Mammary epithelial cell (primary cell): ENCODE measurements at regions not wholly inside any gene's neighbourhood (a gene's known extent, or its start where the extent isn't known, plus 50 kb on each side); places are given as distances from the start of the nearest gene placed in this dataset.

Source experiments
- CTCF ChIP-seq, 2 donors: IDR thresholded peaks in 1 of 2; conservative IDR thresholded peaks in 1 of 2; 2 replicates each; pipeline ENCODE4 v1.5.1; 2011 to 2012; ENCODE audit warnings: inconsistent platforms in 2 of 2, low read length in 2 of 2, mild to moderate bottlenecking in 2 of 2, control low read depth in 1 of 2, low read depth in 1 of 2; ENCODE audit not compliant: insufficient read depth in 1 of 2; ENCODE audit errors: extremely low read depth in 1 of 2
- EZH2 ChIP-seq: IDR thresholded peaks from 2 replicates; pipeline ENCODE4 v1.6.1; 2012; ENCODE audit warnings: low read length, inconsistent platforms, borderline replicate concordance

- TF ChIP-seq CTCF (conservative IDR thresholded peaks at IDR 0.05 in 1 of 2, IDR thresholded peaks at IDR 0.05 in 1 of 2; ENCODE audit: extremely low read depth in 1 of 2, insufficient read depth in 1 of 2, low read depth in 1 of 2, low read length in 2 of 2) = no peak
- TF ChIP-seq EZH2 = no peak
Observed at GRCh38 chr12:87155621-87156020, 873.6 kb downstream of the C12orf50 start.
